Pulmonary artery endothelial cell (primary cell): ENCODE measurements at regions not wholly inside any gene's neighbourhood (a gene's known extent, or its start where the extent isn't known, plus 50 kb on each side); places are given as distances from the start of the nearest gene placed in this dataset.

Experiments
- DNase-seq: peaks from one replicate; pipeline ENCODE4 v3.0.0-alpha.2; 2011; ENCODE audit warnings: low read depth, low spot score

DNA sequence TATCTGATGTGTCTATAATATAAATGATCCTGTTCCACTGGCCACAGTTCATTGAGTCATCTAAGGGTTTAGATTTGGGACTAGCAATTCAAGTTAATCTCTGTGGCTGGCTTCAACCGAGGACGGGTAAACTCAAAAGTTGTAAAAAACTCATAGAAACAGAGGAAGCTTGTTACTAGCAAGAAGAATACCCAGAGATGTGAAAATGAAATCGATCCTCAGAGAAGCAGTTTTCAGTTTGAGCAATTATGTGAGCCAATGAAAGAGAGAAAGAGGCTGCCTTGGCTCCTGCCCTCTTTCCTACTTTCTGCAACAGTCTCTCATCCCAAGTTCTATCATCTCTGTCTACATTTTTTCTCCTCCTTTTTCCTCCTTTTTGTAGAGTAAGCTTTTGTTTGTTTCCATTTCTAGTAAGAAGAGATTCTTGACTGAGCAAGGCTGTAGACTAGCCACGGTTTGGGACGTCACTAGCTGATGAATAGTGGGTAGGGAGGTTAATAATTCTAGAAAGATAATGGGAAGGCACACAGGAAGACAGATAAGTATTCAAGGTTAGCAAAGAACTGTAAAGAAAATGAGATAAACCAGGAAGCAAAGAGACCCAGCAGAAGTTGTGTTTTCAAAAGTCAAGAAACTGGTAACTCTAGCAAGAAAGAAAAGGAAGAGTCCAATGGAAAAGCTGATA, 298.9 kb upstream of the NR2F2 start:
- no peak for DNase-seq

DNA sequence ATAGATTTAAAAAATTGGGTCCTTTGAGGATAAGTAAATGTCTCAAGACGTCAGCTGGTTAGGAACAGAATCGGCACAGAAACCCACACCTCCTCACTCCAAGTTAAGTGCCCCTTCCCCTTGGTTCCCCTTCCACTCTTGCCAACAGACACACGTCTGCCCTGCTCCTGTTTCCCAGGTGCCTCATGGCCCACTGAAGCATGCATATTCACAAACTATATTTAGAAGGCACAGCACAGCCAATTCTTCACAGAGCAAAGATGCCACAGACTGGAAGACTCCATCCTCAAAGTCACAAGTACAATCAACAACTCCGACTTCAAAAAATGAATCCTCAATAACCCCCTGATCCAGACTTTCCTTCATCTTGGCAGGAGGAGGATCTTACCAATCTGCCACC, 295.4 kb upstream of the NR2F2 start:
- no peak for DNase-seq

DNA sequence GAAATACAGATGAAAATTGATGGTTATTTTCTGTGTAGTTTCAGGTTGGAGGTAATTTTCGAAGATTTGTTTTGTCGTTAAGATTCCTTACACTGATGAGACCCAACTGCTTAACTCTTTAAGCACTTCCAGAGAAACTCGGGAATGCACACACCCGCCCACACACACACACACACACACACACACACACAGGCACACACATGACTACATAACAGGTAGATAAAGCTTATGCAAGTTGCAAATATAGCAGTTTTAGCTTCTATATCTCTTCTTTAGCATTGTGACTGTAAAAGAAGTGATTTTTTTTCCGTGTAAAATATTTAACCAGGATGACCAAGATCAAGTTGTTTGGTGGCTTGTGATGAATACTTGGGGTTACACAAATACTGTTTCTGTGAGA, 294.9 kb upstream of the NR2F2 start:
- no peak for DNase-seq

DNA sequence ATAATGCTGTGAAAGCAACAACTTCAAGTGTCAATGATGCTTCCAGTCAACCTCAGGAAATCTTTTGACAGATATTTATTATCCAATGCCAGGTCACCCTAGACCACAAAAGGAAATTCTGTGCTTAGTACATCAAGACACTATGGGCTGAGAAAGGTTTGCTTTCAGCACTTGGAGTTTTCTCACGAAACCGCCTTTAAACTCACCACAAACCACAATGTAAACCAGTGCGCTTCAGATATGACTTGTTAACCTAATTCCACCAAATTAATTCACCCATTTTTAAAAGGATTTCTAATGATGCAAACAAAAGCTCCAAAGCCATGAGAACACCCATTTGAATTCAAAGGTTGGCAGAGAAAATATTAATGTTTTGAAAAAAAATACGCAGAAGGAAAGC, 292.9 kb upstream of the NR2F2 start:
- DNase-seq: no peak

DNA sequence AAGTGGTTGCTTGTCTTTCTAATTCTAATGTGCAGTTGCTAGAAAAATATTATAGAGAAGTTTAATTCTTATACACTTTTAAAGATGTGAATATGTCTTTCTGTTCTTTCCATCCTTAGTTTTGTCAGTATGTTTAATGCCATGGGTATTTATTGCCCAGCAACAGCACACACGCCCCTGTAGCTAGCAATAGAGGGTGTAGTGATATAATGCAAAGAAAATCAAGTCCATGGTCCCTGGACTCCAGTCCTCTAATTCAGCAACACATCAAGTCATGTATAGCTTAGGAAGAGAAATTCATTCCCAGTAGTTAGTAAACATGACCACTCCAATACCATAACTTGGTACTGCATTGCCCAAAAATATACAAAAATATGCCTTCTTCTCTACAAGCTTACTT, 292.4 kb upstream of the NR2F2 start:
- DNase-seq: no peak

DNA sequence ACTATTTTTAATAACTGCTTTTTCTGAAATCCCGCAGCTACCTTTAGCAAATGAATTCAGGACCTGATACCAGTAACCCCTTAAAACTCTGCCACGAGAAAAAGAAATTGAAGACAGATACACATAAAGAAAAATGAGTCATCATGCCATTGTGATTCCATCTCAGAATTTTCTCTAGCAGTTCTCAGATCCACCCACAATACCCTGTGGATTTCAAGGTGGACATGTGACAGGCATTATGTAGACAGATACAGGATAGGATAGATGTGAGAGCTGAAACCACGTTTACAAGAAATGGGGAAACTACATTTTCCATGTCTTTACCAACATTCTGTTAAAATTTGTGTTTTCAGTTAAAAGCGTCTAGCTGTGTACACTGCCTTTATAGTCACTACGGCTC, 291.9 kb upstream of the NR2F2 start:
- no peak for DNase-seq

DNA sequence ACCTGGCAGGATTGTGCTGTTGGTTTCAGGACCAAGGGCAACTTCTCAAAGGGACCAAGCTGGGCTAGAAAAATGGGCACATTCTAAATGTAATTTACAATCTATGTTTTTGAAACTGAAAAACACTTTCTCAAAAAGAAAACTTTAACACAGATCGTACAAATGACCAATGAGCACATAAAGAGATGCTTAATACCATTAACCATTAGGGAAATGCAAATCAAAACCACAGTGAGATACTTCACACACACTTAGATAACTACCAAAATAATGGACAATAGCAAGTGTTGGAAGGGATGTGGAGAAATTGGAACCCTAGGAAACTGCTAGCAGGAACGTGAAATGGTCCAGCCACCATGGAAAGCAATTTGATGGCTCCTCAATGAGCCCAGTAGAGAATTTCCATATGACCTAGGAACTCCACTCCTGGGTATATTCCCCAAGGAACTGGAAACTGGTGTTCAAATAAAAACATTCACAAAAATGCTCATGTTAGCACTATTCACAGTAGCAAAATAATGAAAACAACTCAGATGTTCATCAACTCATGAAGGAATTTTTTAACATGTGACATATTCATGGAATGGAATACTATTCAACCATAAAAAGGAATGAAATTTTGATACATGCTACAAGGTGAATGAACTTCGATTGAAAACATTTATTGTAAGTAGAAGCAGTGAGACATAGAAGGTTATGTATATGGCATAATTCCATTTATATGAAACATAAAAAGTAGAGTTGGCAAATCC, 288.3 kb upstream of the NR2F2 start:
- DNase-seq: no peak

DNA sequence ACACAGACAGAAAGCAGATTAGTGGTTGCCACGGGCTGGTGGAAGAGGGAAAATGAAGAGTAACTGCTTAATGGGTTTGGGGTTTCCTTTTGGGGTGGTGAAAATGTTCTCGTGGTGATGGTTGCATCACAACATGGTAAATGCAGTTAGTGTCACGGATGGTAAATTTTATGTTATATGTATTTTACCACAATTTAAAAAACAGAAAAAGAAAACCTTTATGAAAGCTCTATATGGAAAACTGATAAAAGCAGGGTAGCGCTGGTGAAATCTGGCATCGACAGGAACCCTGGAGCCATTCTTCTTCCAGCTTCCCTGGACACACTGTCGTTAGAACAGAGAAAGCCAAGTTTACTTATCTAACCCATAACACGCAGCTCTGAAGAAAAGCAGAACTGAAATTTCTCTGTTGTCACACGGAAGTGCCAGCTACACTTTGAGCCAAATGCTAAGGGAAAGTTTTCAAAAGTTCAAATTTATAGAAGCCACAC, 287.7 kb upstream of the NR2F2 start:
- DNase-seq: no peak

DNA sequence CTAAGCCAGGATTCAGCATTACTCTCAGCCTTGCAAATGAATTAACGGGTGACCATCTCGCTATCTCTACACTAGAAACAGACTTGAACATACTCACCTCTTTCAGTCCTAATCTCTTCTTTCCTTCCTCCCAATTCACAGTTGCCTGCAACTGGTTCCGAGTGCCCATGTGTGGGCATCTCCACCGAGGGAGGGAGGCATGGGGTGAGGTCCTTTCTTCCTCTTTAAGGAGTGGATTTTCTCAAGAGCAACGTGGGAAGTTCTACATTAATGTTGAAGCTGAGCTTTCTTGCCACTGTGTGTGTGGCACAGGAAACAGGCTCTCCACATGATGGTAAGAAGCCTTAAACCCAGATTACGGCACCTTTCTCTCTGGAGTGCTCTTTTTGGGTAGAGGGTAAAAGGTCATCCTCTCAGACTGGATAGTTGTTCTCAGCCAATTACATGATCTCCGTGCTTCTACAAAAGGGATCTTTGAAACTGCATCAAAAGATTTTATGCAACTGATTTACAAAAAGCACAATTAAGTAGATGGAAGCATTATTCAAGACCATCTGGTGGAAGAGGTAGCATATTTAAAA, 286.8 kb upstream of the NR2F2 start:
- no peak for DNase-seq

DNA sequence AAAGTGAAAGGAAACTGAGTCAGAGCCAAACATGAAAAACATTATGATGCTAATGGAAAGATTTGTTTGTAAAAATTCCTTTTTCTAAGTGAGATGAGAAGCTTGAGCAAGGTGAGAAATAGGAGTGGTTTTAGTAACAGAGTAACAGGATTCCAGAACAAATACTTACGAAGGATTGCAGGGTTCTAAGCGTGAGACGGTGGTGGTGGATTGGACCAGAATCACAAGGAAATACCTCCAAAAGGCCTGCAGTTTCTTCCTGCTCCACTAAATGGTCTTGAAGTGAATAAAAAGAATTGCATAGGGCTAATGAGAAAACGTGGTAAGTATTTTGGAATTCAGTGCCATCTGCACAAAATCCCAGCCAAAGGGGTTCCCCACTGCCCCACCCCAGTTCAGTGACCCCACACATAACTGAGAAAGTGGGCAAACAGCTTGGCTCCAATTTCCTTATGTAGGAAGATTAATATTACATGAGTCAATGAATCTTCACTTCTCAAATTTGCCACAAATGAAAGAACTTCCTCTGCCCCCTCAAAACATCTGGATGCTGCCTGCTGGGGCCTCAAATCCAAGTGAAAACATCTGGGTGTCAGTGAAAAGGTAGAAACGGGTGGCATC, 283.8 kb upstream of the NR2F2 start:
- DNase-seq: no peak

DNA sequence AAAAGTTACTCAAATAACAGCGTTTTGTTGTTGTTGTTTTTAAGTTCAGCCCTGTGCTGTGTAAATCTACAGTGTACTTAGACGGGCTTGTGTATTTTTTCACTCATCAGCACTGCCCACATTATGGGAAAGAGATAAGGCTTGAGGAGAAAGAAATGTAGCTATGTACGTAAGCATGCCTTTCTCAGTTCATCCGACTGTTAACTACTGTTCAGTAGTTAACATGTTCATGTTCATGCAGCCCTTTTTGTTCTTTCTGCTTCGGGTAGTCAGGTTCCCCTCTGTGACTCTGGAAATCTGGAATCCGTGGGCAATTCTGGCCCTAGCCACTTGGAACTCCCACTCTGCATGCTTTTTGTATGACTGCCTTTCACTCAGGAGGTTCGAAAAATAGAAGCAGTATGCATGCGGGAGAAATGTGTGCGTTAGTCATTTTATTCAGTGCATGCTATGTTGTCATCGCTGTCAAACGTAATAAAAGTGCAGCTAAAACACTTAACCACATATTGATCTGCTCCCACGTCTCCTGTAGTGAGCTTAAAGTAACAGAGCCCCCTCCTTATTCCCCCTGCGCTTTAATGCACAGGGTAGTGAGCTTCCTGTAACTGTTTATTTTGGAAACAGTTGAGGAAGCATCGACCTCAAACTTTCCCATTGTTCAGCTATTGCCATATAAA, 283.1 kb upstream of the NR2F2 start:
- peak; percentile 27 for DNase-seq

DNA sequence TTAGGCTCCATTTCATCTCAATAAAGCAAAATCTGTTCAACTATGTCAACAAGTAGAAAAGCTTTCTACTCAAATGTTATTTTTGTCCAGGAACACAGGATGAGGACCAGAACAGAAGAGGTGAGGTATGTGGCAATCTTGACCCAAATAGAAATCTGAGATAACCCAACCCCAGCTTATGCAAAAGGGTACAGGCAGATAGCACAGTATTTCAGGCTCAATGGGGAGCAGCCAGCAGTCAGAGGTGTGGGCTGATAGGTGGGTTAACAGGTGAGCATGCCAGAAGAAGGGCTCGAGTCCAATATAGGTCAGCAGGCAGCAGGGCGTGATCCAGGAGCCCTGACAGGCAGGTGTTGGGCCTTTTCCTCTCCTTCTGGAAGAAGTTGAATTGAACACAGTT, 281.2 kb upstream of the NR2F2 start:
- DNase-seq: no peak

DNA sequence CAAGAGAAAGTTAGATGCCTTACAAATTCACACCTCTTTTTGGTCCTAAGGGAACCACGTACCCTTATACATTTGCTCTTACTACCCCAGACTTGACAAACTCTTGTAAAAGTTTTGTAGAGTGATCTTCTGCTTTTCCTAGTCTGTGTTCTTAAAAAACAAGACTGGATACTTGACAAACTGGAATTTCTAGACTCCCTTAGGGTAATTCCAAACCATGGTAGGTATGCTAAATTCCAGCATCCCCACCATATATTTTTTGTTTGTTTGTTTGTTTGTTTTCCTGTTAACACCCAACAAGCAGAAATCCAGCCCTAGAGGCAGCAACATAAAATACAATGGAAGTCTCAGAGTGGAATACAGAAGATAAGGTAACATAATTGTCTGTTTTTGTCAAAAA, 280.7 kb upstream of the NR2F2 start:
- DNase-seq: no peak

DNA sequence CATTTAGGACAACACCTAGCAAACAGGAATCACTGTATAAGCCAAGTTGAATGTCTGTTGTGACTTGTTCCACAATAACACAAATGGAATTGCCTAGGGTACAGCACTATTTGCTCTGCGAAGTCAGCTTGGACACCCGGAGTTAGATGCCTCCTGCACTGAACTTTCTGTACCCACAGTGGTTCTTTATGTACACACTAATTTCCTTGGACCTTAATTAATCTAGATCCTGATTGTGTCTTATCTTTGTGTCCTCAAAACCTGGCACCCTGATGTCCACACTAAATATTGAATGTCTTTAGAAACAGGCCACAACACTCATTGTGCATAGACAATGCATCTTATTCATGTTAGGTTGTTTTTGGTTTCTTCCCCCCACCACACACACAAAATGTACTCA, 278.9 kb upstream of the NR2F2 start:
- DNase-seq: no peak

DNA sequence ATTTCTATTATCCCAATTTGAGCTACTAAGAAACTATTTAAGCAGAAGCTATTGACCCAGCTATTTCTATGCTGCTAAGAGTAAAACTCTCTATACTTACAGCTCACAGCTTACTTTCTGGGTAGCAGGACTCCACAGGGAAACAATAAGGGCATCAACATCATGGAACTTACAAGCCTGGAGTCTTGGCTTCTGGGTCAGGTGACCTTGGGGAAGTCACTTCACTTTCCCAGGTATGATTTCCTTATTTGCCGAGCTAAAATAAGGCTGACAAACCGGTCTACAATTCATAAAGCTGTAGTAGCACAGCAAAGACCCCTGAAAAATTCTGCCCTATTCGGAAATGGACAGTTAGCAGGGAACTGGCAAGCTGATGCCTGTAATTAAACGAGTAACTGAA, 278.3 kb upstream of the NR2F2 start:
- DNase-seq: no peak

DNA sequence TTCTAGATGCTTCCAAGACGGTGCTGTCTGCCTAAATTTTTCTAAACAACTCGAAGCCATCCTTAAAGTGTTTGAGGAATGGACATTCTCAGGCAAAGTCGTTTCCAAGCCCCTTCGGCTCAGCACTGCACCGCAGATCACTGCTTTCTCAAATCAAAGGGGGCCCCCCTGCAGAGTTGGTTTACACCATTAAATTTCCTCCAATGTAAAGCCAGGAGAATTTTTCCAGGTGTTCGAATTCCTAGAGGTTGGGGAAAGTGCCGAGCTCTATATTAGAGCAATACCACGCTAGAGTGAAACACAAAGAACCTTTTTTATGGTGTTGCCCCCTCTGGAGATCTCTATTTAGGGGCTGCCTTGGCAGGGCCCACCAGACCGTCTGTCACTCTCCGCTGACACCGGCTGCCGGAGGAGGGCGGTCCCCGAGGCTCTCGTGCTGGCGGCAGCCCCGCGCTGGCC, 277.9 kb upstream of the NR2F2 start:
- no peak for DNase-seq

DNA sequence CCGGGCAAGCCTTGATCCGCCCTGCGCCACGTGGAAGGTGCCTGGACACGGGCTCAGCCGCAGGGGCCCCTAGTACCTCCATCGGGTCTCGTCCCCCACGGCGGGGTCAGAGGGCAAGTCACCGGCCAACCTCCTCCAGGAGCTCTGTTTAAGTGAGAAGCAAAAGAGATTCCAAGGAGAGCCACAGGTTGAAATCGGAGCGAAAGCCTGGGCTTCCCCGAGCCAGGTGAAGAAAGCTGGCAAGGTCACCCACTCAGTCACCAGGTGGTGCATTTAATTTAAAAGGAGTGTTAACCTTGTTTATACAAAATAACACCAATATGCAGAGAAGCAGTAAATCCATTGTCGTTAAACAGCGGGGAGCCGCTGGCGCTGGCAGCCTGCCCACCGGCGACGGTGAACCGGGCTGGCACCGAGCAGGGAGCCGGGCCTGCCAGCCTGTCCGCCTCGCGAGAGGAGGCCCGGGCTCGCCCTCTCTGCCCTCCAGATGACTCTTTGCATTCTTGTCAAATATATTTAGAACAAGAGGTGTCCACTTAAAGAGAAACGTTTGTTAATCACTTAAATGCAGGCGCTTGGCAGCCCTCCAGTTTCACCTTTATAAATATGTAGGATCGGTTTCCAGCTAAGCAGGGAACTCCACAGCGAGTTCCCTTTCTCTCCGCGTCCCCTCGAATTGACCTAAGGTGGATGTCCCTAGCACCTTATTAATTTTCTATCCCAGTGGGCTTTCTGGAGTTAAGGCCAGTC, 277.3 kb upstream of the NR2F2 start:
- no peak for DNase-seq

DNA sequence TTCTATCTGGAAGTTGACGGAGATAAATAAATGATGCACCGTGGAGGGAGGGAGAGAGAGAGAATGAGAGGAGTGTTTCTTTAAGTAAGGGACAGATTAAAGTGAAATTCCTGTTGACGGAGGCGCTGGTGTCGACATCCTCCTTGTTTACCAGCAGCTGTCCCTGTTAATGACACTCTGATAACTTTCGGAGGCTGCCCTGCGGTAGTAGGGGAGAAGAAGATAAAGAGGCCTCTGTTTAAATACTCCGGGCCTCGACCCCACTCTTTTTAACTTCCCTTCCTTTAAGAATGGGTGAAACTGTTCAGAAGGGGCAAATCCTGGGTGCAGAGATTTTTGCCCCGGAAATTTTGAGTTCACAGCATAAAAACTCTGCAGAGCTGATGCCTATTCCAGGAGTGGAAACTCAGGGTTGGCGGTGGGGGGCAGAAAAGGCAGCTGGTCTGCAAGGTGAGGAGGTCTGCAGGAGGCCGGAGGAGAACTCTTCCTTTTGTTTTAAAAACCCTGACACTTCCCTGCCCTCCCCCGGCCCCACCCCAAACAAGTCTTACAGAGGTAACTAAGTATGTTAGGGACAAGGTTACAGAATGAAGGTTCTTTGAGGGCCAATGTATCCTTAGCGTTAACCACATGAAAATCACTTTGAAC, 276.6 kb upstream of the NR2F2 start:
- no peak for DNase-seq

DNA sequence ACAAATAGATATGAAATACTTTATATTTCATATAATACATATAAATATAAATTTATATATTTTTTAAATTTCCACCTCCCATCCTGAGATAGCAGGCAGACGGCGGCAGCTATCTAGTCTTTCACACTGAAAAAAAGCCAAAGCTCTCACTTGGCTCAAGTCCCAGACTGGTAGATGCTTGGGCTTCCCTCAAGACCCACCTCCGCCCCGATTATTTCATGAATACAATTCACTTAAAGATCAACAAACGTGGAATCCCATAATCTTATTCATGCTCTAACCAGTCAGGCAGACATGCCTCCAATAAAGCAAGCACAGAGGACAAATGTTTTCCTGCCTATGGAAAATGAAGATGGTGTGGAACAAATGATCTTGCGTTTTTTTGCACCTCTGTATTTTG, 275.9 kb upstream of the NR2F2 start:
- no peak for DNase-seq

DNA sequence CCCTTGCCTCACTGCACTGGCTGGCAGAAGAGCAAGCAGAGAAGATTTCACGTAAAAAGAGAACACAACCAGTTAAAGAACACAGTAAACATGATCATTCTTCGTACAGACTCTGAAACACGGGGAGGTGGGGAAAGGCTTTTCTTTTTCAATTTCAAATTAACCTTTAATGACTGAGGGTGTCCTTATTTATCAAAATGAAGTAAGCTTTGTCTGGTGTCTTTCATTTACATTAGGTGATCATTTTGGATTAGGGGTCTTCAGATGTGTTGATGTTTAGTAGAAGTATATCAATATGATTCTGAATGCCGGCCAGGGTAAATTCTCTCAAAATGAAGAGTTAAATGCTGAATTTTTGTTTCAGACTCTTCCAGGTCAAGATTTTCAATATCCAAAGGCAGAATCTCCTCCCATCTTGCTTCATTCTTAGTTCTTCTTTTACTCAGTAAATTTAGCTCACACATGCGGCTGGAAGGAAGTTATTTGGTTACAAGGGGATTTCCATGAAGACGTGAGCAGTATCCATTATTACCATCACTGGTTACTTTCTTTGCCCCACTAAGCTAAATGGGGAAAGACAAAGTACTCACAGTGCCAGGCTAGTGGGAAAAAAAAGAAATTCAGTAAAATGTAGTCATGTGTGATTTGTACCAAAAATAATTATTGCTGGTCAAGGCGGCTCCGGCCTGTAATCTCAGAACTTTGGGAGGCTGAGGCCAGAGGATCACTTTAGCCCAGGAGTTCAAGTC, 272.2 kb upstream of the NR2F2 start:
- DNase-seq: no peak
